K562 (cell line): ENCODE measurements at regions not wholly inside any gene's neighbourhood (a gene's known extent, or its start where the extent isn't known, plus 50 kb on each side); places are given as distances from the start of the nearest gene placed in this dataset.

Experiments
- BRCA1 ChIP-seq, 2 experiments: fragments of 450-650 bp in 1 of 2; sonication (generic) in 1 of 2; formaldehyde crosslinking in 1 of 2; IDR thresholded peaks; 2 replicates each; pipeline versions ENCODE4 v1.5.0 to v1.6.1; 2017 to 2020; ENCODE audit warnings: mild to moderate bottlenecking in 1 of 2, missing genetic modification reagents in 1 of 2
- MED1 ChIP-seq: sonication (generic); formaldehyde crosslinking; IDR thresholded peaks from 2 replicates; pipeline ENCODE4 v1.8.1; 2023; ENCODE audit warnings: missing genetic modification reagents, borderline replicate concordance
- POLR2B ChIP-seq: fragments of 450-650 bp; IDR thresholded peaks from 2 replicates; pipeline ENCODE4 v1.6.1; 2018; ENCODE audit warnings: low read depth; ENCODE audit not compliant: partially characterized antibody

- TF ChIP-seq POLR2B (no peak), MED1 (no peak), BRCA1 (IDR thresholded peaks at IDR 0.05) (no peak), BRCA1 (CRISPR knock-in tag; IDR thresholded peaks at IDR 0.05) (no peak)
These were observed 89.2 kb upstream of the POMGNT2 start for GRCh38 chr3:43195115-43195498.
